SK-N-SH (cell line): ENCODE measurements at regions not wholly inside any gene's neighbourhood (a gene's known extent, or its start where the extent isn't known, plus 50 kb on each side); places are given as distances from the start of the nearest gene placed in this dataset.

Experiments used
- ELF1 ChIP-seq: IDR thresholded peaks from 2 replicates; pipeline ENCODE4 v1.4.0; 2012
- EP300 ChIP-seq, 2 experiments: IDR thresholded peaks; 2 replicates each; pipeline versions ENCODE4 v1.4.0 to v1.6.1; 2012; ENCODE audit warnings: borderline replicate concordance in 1 of 2, low read depth in 1 of 2, low read length in 1 of 2
- FOSL2 ChIP-seq: IDR thresholded peaks from 2 replicates; pipeline ENCODE4 v1.4.0; 2012; ENCODE audit warnings: low read depth, mild to moderate bottlenecking, moderate library complexity, borderline replicate concordance
- FOXM1 ChIP-seq: IDR thresholded peaks from 2 replicates; pipeline ENCODE4 v1.4.0; 2012; ENCODE audit warnings: low read depth, mild to moderate bottlenecking
- GABPA ChIP-seq: IDR thresholded peaks from 2 replicates; pipeline ENCODE4 v1.4.0; 2012; ENCODE audit warnings: low read depth, mild to moderate bottlenecking
- POLR2AphosphoS5 ChIP-seq: IDR thresholded peaks from 2 replicates; pipeline ENCODE4 v1.6.1; 2012; ENCODE audit warnings: low read depth, low read length
- RAD21 ChIP-seq: IDR thresholded peaks from 2 replicates; pipeline ENCODE4 v1.6.1; 2012; ENCODE audit warnings: mild to moderate bottlenecking, low read length
- SIN3A ChIP-seq: IDR thresholded peaks from 2 replicates; pipeline ENCODE4 v1.6.1; 2012; ENCODE audit warnings: low read depth, mild to moderate bottlenecking, low read length, moderate library complexity, borderline replicate concordance
- YY1 ChIP-seq: IDR thresholded peaks from 2 replicates; pipeline ENCODE4 v1.4.0; 2012; ENCODE audit warnings: low read depth, mild to moderate bottlenecking
- TF ChIP-seq, protein P1 (sequence below): fragments of 200-600 bp; sonication (generic); IDR thresholded peaks from 2 replicates; pipeline ENCODE4 v1.6.1; 2017; ENCODE audit warnings: antibody characterized with exemption, mild to moderate bottlenecking, moderate library complexity
- TF ChIP-seq, protein P2 (sequence below): IDR thresholded peaks from 2 replicates; pipeline ENCODE4 v1.4.0; 2012; ENCODE audit warnings: low read depth, borderline replicate concordance
- TF ChIP-seq, protein P3 (sequence below): fragments of 150-350 bp; IDR thresholded peaks from 2 replicates; pipeline ENCODE4 v1.6.1; 2017; ENCODE audit warnings: antibody characterized with exemption, low read length, low read depth, borderline replicate concordance
- TF ChIP-seq, protein P4 (sequence below): IDR thresholded peaks from 2 replicates; pipeline ENCODE4 v1.6.1; 2012; ENCODE audit warnings: mild to moderate bottlenecking, low read depth, low read length, moderate library complexity
- TF ChIP-seq, protein P5 (sequence below): IDR thresholded peaks from 2 replicates; pipeline ENCODE4 v1.4.0; 2012; ENCODE audit warnings: low read depth

DNA sequence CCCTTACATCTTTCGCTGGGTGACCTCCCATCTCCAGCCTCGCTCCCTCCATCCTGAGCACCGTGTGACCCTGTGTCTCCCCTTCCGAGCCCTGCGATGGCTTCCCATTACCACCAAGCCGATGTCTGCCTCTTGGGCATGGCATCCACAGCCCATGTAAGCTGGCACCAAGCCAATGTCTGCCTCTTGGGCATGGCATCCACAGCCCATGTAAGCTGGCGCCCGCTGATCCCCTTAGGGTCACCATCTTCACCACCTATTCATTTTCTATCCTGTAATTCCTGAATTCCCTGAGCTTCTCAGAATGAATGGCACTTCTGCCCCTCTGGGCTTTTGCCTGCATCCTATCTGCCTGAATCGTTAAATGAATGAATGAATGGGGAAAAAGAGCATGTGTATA lies 478.2 kb upstream of the CCL2 start:
- TF ChIP-seq, protein P1, sequence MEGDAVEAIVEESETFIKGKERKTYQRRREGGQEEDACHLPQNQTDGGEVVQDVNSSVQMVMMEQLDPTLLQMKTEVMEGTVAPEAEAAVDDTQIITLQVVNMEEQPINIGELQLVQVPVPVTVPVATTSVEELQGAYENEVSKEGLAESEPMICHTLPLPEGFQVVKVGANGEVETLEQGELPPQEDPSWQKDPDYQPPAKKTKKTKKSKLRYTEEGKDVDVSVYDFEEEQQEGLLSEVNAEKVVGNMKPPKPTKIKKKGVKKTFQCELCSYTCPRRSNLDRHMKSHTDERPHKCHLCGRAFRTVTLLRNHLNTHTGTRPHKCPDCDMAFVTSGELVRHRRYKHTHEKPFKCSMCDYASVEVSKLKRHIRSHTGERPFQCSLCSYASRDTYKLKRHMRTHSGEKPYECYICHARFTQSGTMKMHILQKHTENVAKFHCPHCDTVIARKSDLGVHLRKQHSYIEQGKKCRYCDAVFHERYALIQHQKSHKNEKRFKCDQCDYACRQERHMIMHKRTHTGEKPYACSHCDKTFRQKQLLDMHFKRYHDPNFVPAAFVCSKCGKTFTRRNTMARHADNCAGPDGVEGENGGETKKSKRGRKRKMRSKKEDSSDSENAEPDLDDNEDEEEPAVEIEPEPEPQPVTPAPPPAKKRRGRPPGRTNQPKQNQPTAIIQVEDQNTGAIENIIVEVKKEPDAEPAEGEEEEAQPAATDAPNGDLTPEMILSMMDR = no peak
- no peak for TF ChIP-seq SIN3A
- no peak for TF ChIP-seq FOXM1
- TF ChIP-seq, protein P2, sequence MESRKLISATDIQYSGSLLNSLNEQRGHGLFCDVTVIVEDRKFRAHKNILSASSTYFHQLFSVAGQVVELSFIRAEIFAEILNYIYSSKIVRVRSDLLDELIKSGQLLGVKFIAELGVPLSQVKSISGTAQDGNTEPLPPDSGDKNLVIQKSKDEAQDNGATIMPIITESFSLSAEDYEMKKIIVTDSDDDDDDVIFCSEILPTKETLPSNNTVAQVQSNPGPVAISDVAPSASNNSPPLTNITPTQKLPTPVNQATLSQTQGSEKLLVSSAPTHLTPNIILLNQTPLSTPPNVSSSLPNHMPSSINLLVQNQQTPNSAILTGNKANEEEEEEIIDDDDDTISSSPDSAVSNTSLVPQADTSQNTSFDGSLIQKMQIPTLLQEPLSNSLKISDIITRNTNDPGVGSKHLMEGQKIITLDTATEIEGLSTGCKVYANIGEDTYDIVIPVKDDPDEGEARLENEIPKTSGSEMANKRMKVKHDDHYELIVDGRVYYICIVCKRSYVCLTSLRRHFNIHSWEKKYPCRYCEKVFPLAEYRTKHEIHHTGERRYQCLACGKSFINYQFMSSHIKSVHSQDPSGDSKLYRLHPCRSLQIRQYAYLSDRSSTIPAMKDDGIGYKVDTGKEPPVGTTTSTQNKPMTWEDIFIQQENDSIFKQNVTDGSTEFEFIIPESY = no peak
- TF ChIP-seq, protein P3, sequence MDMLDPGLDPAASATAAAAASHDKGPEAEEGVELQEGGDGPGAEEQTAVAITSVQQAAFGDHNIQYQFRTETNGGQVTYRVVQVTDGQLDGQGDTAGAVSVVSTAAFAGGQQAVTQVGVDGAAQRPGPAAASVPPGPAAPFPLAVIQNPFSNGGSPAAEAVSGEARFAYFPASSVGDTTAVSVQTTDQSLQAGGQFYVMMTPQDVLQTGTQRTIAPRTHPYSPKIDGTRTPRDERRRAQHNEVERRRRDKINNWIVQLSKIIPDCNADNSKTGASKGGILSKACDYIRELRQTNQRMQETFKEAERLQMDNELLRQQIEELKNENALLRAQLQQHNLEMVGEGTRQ = no peak
- no peak for TF ChIP-seq EP300 (IDR thresholded peaks at IDR 0.05; ENCODE audit: borderline replicate concordance in 1 of 2, low read depth in 1 of 2, low read length in 1 of 2)
- TF ChIP-seq, protein P4, sequence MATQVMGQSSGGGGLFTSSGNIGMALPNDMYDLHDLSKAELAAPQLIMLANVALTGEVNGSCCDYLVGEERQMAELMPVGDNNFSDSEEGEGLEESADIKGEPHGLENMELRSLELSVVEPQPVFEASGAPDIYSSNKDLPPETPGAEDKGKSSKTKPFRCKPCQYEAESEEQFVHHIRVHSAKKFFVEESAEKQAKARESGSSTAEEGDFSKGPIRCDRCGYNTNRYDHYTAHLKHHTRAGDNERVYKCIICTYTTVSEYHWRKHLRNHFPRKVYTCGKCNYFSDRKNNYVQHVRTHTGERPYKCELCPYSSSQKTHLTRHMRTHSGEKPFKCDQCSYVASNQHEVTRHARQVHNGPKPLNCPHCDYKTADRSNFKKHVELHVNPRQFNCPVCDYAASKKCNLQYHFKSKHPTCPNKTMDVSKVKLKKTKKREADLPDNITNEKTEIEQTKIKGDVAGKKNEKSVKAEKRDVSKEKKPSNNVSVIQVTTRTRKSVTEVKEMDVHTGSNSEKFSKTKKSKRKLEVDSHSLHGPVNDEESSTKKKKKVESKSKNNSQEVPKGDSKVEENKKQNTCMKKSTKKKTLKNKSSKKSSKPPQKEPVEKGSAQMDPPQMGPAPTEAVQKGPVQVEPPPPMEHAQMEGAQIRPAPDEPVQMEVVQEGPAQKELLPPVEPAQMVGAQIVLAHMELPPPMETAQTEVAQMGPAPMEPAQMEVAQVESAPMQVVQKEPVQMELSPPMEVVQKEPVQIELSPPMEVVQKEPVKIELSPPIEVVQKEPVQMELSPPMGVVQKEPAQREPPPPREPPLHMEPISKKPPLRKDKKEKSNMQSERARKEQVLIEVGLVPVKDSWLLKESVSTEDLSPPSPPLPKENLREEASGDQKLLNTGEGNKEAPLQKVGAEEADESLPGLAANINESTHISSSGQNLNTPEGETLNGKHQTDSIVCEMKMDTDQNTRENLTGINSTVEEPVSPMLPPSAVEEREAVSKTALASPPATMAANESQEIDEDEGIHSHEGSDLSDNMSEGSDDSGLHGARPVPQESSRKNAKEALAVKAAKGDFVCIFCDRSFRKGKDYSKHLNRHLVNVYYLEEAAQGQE = no peak
- no peak for TF ChIP-seq POLR2AphosphoS5
- no peak for TF ChIP-seq GABPA
- no peak for TF ChIP-seq RAD21
- TF ChIP-seq FOSL2 = no peak
- TF ChIP-seq, protein P5, sequence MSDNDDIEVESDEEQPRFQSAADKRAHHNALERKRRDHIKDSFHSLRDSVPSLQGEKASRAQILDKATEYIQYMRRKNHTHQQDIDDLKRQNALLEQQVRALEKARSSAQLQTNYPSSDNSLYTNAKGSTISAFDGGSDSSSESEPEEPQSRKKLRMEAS = no peak
- TF ChIP-seq ELF1 = no peak
- TF ChIP-seq YY1 = no peak
